NCI-H69 (cell line): ENCODE measurements at regions not wholly inside any gene's neighbourhood (a gene's known extent, or its start where the extent isn't known, plus 50 kb on each side); places are given as distances from the start of the nearest gene placed in this dataset.
"Not testable (repeated sequence)": the region's sequence is repeated elsewhere in the genome, so short reads cannot be mapped to it uniquely, and the experiment has no call there.

Experiments
- DNase-seq: peaks from one replicate; lab custom pipeline; 2025; lab: John Stamatoyannopoulos, UW

DNA sequence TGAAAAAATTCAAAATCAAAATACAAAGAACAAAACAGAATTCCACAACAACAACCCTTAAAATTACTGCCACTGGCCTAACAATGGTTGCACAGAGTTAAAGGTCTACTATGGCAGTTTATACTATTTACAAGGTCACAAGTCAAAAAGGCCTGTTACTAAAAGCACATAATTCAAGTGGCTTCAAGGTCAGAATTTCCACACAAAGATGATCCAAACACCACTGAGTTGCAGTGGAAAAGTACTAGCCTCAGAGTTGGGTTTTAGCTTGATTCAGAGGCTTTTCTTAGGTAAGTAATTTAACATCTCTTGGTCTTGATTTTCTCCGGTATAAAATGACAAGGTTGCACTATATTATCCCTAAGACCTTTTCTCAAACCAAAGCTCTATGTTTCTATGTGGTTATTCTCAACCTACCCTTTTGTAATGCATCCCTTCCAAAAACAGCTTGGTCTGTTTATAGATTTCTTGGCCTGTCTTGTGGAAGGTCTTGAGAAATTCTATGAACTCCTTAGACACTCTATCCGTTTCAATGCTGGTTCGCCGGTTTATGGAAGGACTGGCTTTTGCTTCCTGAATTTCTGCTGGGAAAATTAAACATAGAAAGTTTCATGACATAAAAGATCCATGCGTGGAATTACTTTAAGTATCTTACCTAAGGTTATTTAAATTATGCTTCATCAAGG lies 69.5 kb downstream of the MDH2 start:
- DNase-seq = not testable (repeated sequence)

- peak; percentile 79 for DNase-seq
Observed at GRCh38 chr7:76118253-76119036, 70.5 kb downstream of the MDH2 start.

DNA sequence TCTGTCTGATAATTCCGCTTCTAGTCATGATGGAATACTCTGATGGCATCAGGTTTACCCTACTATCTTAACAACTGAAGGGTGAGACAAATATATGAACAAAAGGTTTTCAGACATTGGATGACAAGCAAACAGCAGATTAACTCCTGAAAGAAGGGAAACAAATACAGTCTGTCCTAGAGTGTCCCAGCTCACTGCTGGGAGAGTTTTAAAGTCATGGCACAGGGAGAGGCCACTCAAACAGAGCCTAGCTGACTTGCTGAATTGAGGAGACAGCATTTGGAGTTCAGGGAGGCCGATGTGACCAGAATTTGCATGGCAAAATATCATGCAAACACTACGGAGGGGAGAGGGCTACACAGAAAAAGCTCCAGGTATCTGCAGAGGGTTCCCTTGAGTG lies 73.1 kb downstream of the MDH2 start:
- DNase-seq = no peak

GRCh38 chr7:76122516-76123239 lies 74.8 kb downstream of the MDH2 start:
- DNase-seq = no peak

GRCh38 chr7:76123316-76123715 lies 75.4 kb downstream of the MDH2 start:
- DNase-seq = no peak

GRCh38 chr7:76125560-76125959 lies 76.1 kb upstream of the SRRM3 start:
- no peak for DNase-seq

GRCh38 chr7:76126632-76127031 lies 75.1 kb upstream of the SRRM3 start:
- DNase-seq = no peak

- DNase-seq = no peak
Observed at GRCh38 chr7:76129366-76129765, 72.3 kb upstream of the SRRM3 start.

DNA sequence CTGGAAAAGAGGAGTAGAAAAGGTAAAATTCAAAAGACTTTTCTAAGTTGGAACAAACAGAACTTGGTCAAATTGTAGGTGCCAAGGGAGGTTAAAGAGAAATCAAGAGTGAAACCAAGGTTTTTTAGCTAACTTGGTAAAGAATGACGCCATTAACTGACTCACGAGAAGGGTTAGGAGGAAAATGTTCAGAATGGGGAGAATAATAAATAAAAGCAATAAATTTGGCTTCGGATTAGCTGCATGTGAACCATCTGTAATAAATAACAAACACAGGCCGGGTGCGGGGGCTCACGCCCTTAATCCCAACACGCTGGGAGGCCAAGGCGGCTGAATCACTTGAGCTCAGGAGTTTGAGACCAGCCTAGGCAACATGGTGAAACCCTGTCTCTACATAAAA lies 71.9 kb upstream of the SRRM3 start:
- no peak for DNase-seq

- peak; percentile 63 for DNase-seq
Observed at GRCh38 chr7:76130661-76131060, 71.0 kb upstream of the SRRM3 start.

DNA sequence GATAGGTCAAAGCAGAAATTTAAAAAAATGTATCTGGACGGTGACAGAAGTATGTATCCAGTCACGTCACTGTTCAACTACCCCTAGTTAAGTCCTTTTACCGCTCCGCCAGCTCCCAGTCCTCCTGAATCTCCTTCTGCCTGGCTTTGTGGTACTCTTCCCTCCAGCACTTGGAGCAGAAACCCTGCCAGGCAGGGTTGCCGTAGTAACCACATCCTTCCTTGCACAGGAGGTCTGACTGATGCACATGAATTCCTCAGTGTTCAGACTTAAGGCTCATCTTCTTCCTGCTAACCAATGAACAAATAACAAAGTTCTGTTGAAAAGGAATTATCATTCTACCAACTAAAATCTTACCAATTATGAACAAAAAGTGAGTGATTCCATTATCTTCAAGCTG lies 69.8 kb upstream of the SRRM3 start:
- DNase-seq = not testable (repeated sequence)

DNA sequence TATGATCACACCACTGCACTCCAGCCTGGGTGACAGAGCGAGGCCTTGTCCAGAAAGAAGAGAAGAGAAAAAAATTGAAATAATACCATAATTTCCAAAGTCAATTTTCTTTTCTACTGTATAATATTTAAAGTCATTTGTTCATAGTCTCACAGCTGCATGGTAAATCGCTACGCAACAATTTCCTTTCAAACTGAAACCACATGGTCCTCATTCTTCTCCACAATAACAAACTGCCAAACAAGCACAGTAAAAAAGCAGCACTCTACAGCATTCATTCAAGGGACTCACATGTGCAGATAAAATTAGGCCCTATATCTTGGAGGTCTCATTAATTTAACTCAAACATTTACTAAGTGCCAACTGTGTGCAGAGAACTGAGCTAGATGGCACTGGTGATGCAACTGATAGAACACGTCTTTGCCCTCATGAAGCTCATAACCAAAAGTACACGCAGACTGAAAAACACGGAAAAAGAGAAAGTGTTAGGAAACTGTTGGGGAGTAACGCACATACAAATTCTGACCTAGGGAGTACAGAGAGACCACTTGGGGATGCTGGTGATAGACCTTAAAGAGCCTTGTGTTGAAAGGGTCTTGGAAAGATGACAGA lies 68.4 kb upstream of the SRRM3 start:
- no peak for DNase-seq

GRCh38 chr7:76133839-76134238 lies 67.9 kb upstream of the SRRM3 start:
- no peak for DNase-seq

DNA sequence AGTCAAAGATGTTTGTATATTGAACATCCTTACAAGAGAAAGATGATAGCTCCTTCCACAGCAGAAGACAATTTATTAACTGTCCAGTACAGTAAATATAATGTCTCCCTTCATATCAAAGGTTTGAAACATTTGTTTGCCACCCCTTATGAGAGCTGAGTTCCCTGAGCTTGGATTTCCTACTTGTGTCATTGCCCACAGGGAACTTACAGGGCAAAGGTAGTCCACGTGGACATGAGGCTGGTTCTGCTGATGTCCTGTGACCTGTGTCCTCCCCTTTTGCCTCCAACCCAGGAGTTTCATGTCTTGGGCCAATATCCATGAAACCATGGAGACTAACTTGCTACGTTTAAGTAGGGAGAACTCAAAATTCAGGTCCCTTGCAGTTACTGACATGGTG lies 66.4 kb upstream of the SRRM3 start:
- not testable (repeated sequence) for DNase-seq

DNA sequence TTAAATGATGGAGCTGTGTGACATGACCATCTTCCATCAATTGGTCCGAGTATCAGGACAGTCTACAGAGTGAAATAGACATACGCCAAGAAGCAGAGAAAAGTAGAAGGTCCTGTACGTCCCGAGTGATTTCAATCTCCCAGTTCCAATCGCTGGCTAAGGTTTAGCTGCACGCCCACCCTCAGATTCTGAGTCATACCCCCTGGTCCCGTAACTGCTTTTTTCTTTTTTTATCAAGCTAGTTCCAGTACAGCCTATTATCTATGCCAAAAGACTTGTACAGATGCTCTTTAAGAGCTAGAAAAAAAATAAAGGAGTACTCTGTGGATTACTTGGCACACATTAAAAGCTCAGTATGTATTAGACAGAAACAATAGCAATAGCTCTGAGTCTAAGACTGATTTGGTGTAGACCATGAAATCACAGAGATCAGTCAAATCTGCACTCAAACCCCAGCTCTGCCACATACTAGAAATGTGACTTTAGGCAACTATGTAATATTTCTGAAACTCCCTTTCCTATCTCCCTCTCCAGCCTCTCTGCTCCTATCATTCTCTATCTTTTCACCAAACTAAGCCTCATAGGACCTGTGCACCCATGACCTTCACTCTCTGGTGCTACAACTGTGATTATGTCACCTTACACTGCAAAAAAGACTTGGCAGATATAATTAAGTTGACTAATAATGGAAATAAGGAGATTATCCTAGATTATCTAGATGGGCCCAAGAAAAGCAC lies 63.0 kb upstream of the SRRM3 start:
- not testable (repeated sequence) for DNase-seq

DNA sequence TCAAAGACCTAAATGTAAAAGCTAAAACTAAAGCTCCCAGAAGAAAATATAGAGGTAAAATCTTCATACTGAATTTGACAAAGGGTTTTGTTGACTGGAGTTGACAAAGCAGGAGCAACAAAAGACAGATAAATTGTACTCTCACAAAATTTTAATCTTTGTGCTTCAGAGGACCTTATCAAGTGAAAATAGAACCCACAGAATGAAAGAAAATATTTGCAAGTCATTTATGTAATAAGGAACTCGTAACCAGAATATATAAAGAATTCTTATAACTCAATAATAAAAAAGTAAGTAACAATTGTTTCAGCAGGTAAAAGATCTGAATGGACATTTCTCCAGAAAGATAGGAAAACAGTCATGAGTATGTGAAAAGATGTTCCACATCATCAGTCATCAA lies 62.0 kb upstream of the SRRM3 start:
- no peak for DNase-seq

GRCh38 chr7:76140259-76140658 lies 61.4 kb upstream of the SRRM3 start:
- DNase-seq = not testable (repeated sequence)

DNA sequence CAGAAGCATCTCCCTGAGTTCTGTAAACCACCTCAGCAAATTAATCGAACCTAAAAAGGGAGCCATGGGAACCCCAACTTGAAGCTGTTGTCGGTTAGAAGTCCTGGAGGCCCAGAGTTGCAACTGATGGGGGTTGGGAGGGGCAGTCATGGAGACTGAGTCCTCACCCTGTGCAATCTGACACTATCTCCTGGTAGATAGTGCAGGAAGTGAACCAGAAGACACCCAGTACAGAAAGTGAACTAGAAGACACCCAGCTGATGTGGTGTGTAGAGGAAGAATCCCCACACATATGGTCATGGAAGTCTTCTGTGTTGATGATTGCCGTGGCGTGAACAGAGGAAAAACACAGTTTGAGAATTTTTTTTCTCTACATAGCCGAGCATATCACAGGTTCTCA lies 58.8 kb upstream of the SRRM3 start:
- no peak for DNase-seq

GRCh38 chr7:76144664-76145270 lies 56.9 kb upstream of the SRRM3 start:
- not testable (repeated sequence) for DNase-seq

DNA sequence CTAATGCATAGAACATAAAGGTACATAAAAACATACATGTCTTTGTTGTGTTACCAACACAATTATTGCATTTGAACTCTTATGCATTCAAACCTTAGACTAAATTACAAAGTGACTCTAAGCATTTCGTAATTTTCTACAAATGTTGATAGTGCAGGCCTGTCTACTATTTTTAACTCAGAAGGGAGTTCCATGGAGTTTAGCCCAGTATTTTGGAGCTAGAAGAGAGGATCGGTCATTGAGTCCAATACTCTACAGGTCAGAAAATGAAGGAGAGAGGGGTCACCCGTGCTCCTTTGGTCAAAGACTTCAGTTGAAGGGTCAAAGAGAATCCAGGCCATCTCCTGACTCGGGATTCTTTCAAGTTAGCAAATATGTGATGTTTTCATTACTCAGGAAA lies 55.3 kb upstream of the SRRM3 start:
- no peak for DNase-seq

GRCh38 chr7:76148947-76149346 lies 52.7 kb upstream of the SRRM3 start:
- DNase-seq = not testable (repeated sequence)
